CD14-positive monocyte (primary cell): ENCODE measurements at regions not wholly inside any gene's neighbourhood (a gene's known extent, or its start where the extent isn't known, plus 50 kb on each side); places are given as distances from the start of the nearest gene placed in this dataset.

Experiments
- DNase-seq, 3 donors: peaks; one replicate each; pipeline ENCODE4 v3.0.0-alpha.2; 2011 to 2022
- H2AFZ ChIP-seq: 2 replicates; pipeline ENCODE4 v1.6.0; 2012; ENCODE audit warnings: mild to moderate bottlenecking, low read depth, low read length, inconsistent platforms; ENCODE audit not compliant: insufficient read depth, poor library complexity, severe bottlenecking
- H3K27ac ChIP-seq, 2 donors: 1 replicate in 1 of 2; 2 replicates in 1 of 2; pipeline ENCODE4 v1.5.1; 2012 to 2013; ENCODE audit warnings: low read length in 2 of 2, control low read depth in 1 of 2, inconsistent platforms in 1 of 2, low read depth in 1 of 2, mild to moderate bottlenecking in 1 of 2
- H3K27me3 ChIP-seq, 2 donors: one replicate each; pipeline versions ENCODE4 v1.6.0 to v1.6.1; 2011 to 2013; ENCODE audit warnings: low read length in 2 of 2; ENCODE audit not compliant: control insufficient read depth in 2 of 2, insufficient read depth in 2 of 2
- H3K36me3 ChIP-seq, 2 donors: replicated peaks in 1 of 2; 1 replicate in 1 of 2; 2 replicates in 1 of 2; pipeline versions ENCODE4 v1.5.1 to v1.6.1; 2012 to 2013; ENCODE audit warnings: low read length in 2 of 2, control low read depth in 1 of 2, inconsistent platforms in 1 of 2, mild to moderate bottlenecking in 1 of 2; ENCODE audit not compliant: insufficient read depth in 2 of 2, control insufficient read depth in 1 of 2
- H3K4me1 ChIP-seq, 2 donors: 1 replicate in 1 of 2; 2 replicates in 1 of 2; pipeline versions ENCODE4 v1.5.1 to v1.6.1; 2012 to 2013; ENCODE audit warnings: low read length in 2 of 2, control low read depth in 1 of 2, inconsistent platforms in 1 of 2, mild to moderate bottlenecking in 1 of 2, moderate library complexity in 1 of 2; ENCODE audit not compliant: insufficient read depth in 2 of 2, control insufficient read depth in 1 of 2
- H3K4me2 ChIP-seq: replicated peaks from 2 replicates; pipeline ENCODE3; 2012; ENCODE audit warnings: low read length, moderate library complexity, mild to moderate bottlenecking; ENCODE audit not compliant: poor library complexity, severe bottlenecking; ENCODE audit errors: extremely low read depth
- H3K4me3 ChIP-seq, 3 experiments: fragments of 200-600 bp in 1 of 3; sonication (generic) in 1 of 3; replicated peaks in 1 of 3; 1 replicate in 2 of 3; 2 replicates in 1 of 3; pipeline ENCODE4 v1.5.1; 2011 to 2013; ENCODE audit warnings: low read length in 3 of 3, mild to moderate bottlenecking in 3 of 3, control low read depth in 2 of 3, low read depth in 2 of 3, inconsistent platforms in 1 of 3, moderate library complexity in 1 of 3
- H3K79me2 ChIP-seq: 2 replicates; pipeline ENCODE4 v1.6.0; 2012; ENCODE audit warnings: mild to moderate bottlenecking, control low read depth, inconsistent platforms, low read length, moderate library complexity; ENCODE audit not compliant: insufficient read depth
- H3K9ac ChIP-seq: 2 replicates; pipeline ENCODE4 v1.6.0; 2017; ENCODE audit warnings: low read length, mild to moderate bottlenecking; ENCODE audit not compliant: insufficient read depth, poor library complexity, severe bottlenecking
- H3K9me3 ChIP-seq, 2 donors: replicated peaks in 1 of 2; 1 replicate in 1 of 2; 2 replicates in 1 of 2; pipeline versions ENCODE4 v1.5.1 to v1.6.1; 2012 to 2013; ENCODE audit warnings: low read length in 2 of 2, control low read depth in 1 of 2; ENCODE audit not compliant: control insufficient read depth in 1 of 2, insufficient read depth in 1 of 2
- H4K20me1 ChIP-seq: 2 replicates; pipeline ENCODE4 v1.6.0; 2012; ENCODE audit warnings: mild to moderate bottlenecking, low read length, control low read depth, moderate library complexity; ENCODE audit not compliant: insufficient read depth
- H3K27ac Mint-ChIP-seq, 7 donors: one replicate each; pipeline ENCODE4 v1.8.0; 2020; ENCODE audit warnings: mild to moderate bottlenecking in 7 of 7, mixed read lengths in 7 of 7, moderate library complexity in 6 of 7, inconsistent platforms in 2 of 7
- H3K27me3 Mint-ChIP-seq, 3 donors: one replicate each; pipeline ENCODE4 v1.8.0; 2021 to 2022; ENCODE audit warnings: low read depth in 3 of 3, mild to moderate bottlenecking in 3 of 3, mixed read lengths in 3 of 3, moderate library complexity in 3 of 3, inconsistent platforms in 1 of 3
- H3K36me3 Mint-ChIP-seq, 2 donors: one replicate each; pipeline ENCODE4 v1.8.0; 2020; ENCODE audit warnings: mixed read lengths in 2 of 2, inconsistent platforms in 1 of 2, mild to moderate bottlenecking in 1 of 2
- H3K4me1 Mint-ChIP-seq: one replicate; pipeline ENCODE4 v1.8.0; 2020; ENCODE audit warnings: mild to moderate bottlenecking, mixed read lengths
- H3K4me3 Mint-ChIP-seq, 2 donors: one replicate each; pipeline ENCODE4 v1.8.0; 2020; ENCODE audit warnings: mild to moderate bottlenecking in 2 of 2, mixed read lengths in 2 of 2, moderate library complexity in 1 of 2
- H3K9me3 Mint-ChIP-seq, 7 donors: one replicate each; pipeline ENCODE4 v1.8.0; 2020 to 2022; ENCODE audit warnings: mixed read lengths in 7 of 7, mild to moderate bottlenecking in 6 of 7, moderate library complexity in 6 of 7, inconsistent platforms in 2 of 7
- CTCF ChIP-seq: fragments of 200-600 bp; IDR thresholded peaks from one replicate; pipeline ENCODE4 v1.8.0; 2022; ENCODE audit warnings: antibody characterized with exemption, mild to moderate bottlenecking
- WGBS: methylation state at CpG from one replicate; pipeline ENCODE4 v1.1.5; 2013; ENCODE audit warnings: missing lambda C conversion rate; ENCODE audit not compliant: insufficient coverage; 5-methylcytosine and 5-hydroxymethylcytosine counted together
- intact Hi-C, 2 donors: fragments of 100-400 bp; cut with micrococcal nuclease; formaldehyde crosslinking; loops; one replicate each; pipeline versions ENCODE4 v1.15.0 to v1.15.1; 2023

GRCh38 chr10:28151636-28152035, 151.2 kb downstream of the MPP7 start:
- no peak overlapping the region for H3K27ac Mint-ChIP-seq
- H4K20me1 ChIP-seq, result peaks cover 63% of the 10 kb centered on the region
- no peaks in the 10 kb centered on the region for H3K9me3 ChIP-seq
- H3K4me1 ChIP-seq, result no peaks in the 10 kb centered on the region
- H3K4me2 ChIP-seq, result no peak overlapping the region
- no peaks in the 10 kb centered on the region for H3K9me3 Mint-ChIP-seq
- H3K36me3 Mint-ChIP-seq, result peaks cover 21 to 25% of the 10 kb centered on the region in 2 donors
- no CpG with 5 or more reads among the region's 3 CpGs for WGBS
- H3K27ac ChIP-seq, result no peak overlapping the region
- no peak overlapping the region for H3K4me3 ChIP-seq
- no peak for DNase-seq
- H2AFZ ChIP-seq, result no peak overlapping the region
- intact Hi-C loops, result no loop called here
- H3K4me3 Mint-ChIP-seq, result no peak overlapping the region
- no peak overlapping the region for H3K9ac ChIP-seq
- H3K4me1 Mint-ChIP-seq, result no peaks in the 10 kb centered on the region
- H3K79me2 ChIP-seq, result no peaks in the 10 kb centered on the region
- TF ChIP-seq CTCF, result no peak
- peaks cover 28 to 35% of the 10 kb centered on the region in 2 donors for H3K36me3 ChIP-seq
- H3K27me3 ChIP-seq, result no peaks in the 10 kb centered on the region
- no peaks in the 10 kb centered on the region for H3K27me3 Mint-ChIP-seq

GRCh38 chr10:28149746-28150145, 150.9 kb upstream of the ODAD2 start:
- 94% methylated on average over 3 of the region's 7 CpGs for WGBS
- H3K9me3 Mint-ChIP-seq, result no peaks in the 10 kb centered on the region
- H3K4me1 Mint-ChIP-seq, result no peaks in the 10 kb centered on the region
- Histone ChIP-seq H3K27ac (no peak overlapping the region), H4K20me1 (peaks cover 46% of the 10 kb centered on the region), H3K9me3 (no peaks in the 10 kb centered on the region), H3K4me2 (no peak overlapping the region), H3K4me1 (no peaks in the 10 kb centered on the region), H3K36me3 (peaks cover 33 to 44% of the 10 kb centered on the region in 2 donors), H2AFZ (no peak overlapping the region), H3K4me3 (no peak overlapping the region), H3K79me2 (no peaks in the 10 kb centered on the region), H3K9ac (no peak overlapping the region), H3K27me3 (no peaks in the 10 kb centered on the region)
- no peaks in the 10 kb centered on the region for H3K27me3 Mint-ChIP-seq
- no peak overlapping the region for H3K27ac Mint-ChIP-seq
- H3K4me3 Mint-ChIP-seq, result no peak overlapping the region
- DNase-seq, result no peak
- TF ChIP-seq CTCF, result no peak
- peaks cover 34 to 37% of the 10 kb centered on the region in 2 donors for H3K36me3 Mint-ChIP-seq
- intact Hi-C loops, result no loop called here
